GM12878 (cell line): ENCODE measurements at regions not wholly inside any gene's neighbourhood (a gene's known extent, or its start where the extent isn't known, plus 50 kb on each side); places are given as distances from the start of the nearest gene placed in this dataset.

Experiments used
- ATAC-seq: fragments of 200-7000 bp; cut with Tn5 transposase; 3 replicates; pipeline ENCODE4 v1.9.1; 2020; ENCODE audit warnings: mild to moderate bottlenecking, moderate library complexity
- BruUV-seq: library from RNA; stranded (reverse); fragments of 400-500 nt; replicated peaks from 2 replicates; lab custom pipeline; 2021; lab: Mats Ljungman, UMichigan
- CTCF ChIA-PET: fragments of 300-600 bp; sonication (Branson Sonifier 250); formaldehyde crosslinking; extraction: SDS; loops from one replicate; lab custom pipeline; 2021; ENCODE audit warnings: inconsistent platforms; lab: Yijun Ruan, JAX
- POLR2A ChIA-PET: fragments of 350-600 bp; formaldehyde crosslinking; extraction: SDS; loops from one replicate; lab custom pipeline; 2021; ENCODE audit warnings: inconsistent platforms; lab: Charles Lee
- RAD21 ChIA-PET: fragments of 300-600 bp; sonication (Branson Sonifier 250); formaldehyde crosslinking; loops from one replicate; lab custom pipeline; 2023; ENCODE audit warnings: antibody characterized with exemption; ENCODE audit not compliant: unreplicated experiment; lab: Charles Lee
- SMC1A ChIA-PET: fragments of 300-600 bp; sonication (Branson Sonifier 250); formaldehyde crosslinking; loops from one replicate; lab custom pipeline; 2023; ENCODE audit not compliant: unreplicated experiment, uncharacterized antibody; lab: Charles Lee
- DNase-seq: peaks from one replicate; pipeline ENCODE4 v3.0.0-alpha.2; 2011; ENCODE audit warnings: low read depth, low spot score
- FAIRE-seq: peaks from 3 replicates; lab custom pipeline; 2011; peaks lifted over from hg19 to GRCh38; lab: Jason Lieb, UNC
- H2AFZ ChIP-seq: 2 replicates; pipeline ENCODE4 v1.6.0; 2011; ENCODE audit warnings: low read depth, low read length, control low read depth; ENCODE audit not compliant: control insufficient read depth
- H3K27ac ChIP-seq: 2 replicates; pipeline ENCODE4 v1.5.1; 2011; ENCODE audit warnings: control low read depth; ENCODE audit not compliant: control insufficient read depth, insufficient read depth
- H3K27me3 ChIP-seq, 2 experiments: replicated peaks in 1 of 2; 2 replicates each; pipeline versions ENCODE4 v1.6.0 to v1.6.1; 2011; ENCODE audit warnings: low read length in 1 of 2; ENCODE audit not compliant: control insufficient read depth in 2 of 2, insufficient read depth in 2 of 2
- H3K36me3 ChIP-seq, 2 experiments: 2 replicates each; pipeline ENCODE4 v1.5.1; 2011; ENCODE audit warnings: low read length in 1 of 2; ENCODE audit not compliant: control insufficient read depth in 2 of 2, insufficient read depth in 2 of 2
- H3K4me1 ChIP-seq: 2 replicates; pipeline ENCODE4 v1.6.1; 2011; ENCODE audit warnings: mild to moderate bottlenecking, low read length, moderate library complexity, mixed read lengths; ENCODE audit not compliant: control insufficient read depth, insufficient read depth
- H3K4me2 ChIP-seq: 2 replicates; pipeline ENCODE4 v1.6.0; 2011; ENCODE audit warnings: control low read depth; ENCODE audit not compliant: control insufficient read depth, insufficient read depth
- H3K4me3 ChIP-seq: fragments of 200-600 bp; sonication (generic); 2 replicates; pipeline ENCODE4 v1.5.1; 2016
- H3K79me2 ChIP-seq: 2 replicates; pipeline ENCODE4 v1.6.0; 2011; ENCODE audit warnings: low read length; ENCODE audit not compliant: control insufficient read depth, insufficient read depth
- H3K9ac ChIP-seq: 2 replicates; pipeline ENCODE4 v1.8.0; 2011; ENCODE audit warnings: low read length, control low read depth, mixed read lengths; ENCODE audit not compliant: control insufficient read depth, insufficient read depth
- H3K9me3 ChIP-seq: replicated peaks from 3 replicates; pipeline ENCODE4 v1.5.1; 2011; ENCODE audit warnings: mild to moderate bottlenecking, low read length; ENCODE audit not compliant: control insufficient read depth, insufficient read depth
- H4K20me1 ChIP-seq: 2 replicates; pipeline ENCODE4 v1.6.0; 2011; ENCODE audit not compliant: control insufficient read depth, insufficient read depth
- NFYA ChIP-seq: IDR thresholded peaks from 2 replicates; pipeline ENCODE4 v1.6.1; 2011; ENCODE audit warnings: low read depth, mild to moderate bottlenecking, low read length, improper control_type of control experiment, borderline replicate concordance
- WGBS: methylation state at CpG from one replicate; pipeline ENCODE4 v1.1.6; 2016; ENCODE audit warnings: low lambda C conversion rate; ENCODE audit not compliant: insufficient replicate concordance, insufficient coverage; ENCODE audit errors: missing lambda C conversion rate; 5-methylcytosine and 5-hydroxymethylcytosine counted together
- in situ Hi-C: fragments of 300-500 bp; cut with MboI; formaldehyde crosslinking; loops from 9 replicates; pipeline ENCODE4 v1.14.3; 2018; ENCODE audit warnings: mixed read lengths
- intact Hi-C: fragments of 100-400 bp; cut with micrococcal nuclease; formaldehyde crosslinking; loops from one replicate; pipeline ENCODE4 v1.14.2; 2022; ENCODE audit not compliant: unreplicated experiment

- FAIRE-seq (no peak), ATAC-seq (no peak), DNase-seq (no peak)
- Histone ChIP-seq H3K9me3 (no peaks in the 10 kb centered on the region), H3K36me3 (no peaks in the 10 kb centered on the region), H3K79me2 (no peaks in the 10 kb centered on the region), H2AFZ (no peak overlapping the region), H3K27me3 (no peaks in the 10 kb centered on the region), H3K4me2 (no peak overlapping the region), H3K9ac (no peak overlapping the region), H3K4me3 (no peak overlapping the region), H3K27ac (no peak overlapping the region), H4K20me1 (no peaks in the 10 kb centered on the region), H3K4me1 (no peaks in the 10 kb centered on the region)
- ChIA-PET SMC1A (interaction anchor here (0.6 kb wide), 1 partner anchor 1579 kb away, joined by 3 read pairs; no protein-coding TSS in a partner anchor), POLR2A (no interaction called here), CTCF (interaction anchor here (0.7 kb wide), 1 partner anchor 1420 kb away, joined by 4 read pairs; no protein-coding TSS in a partner anchor), RAD21 (no interaction called here)
- intact Hi-C loops, result no loop called here
- no peak for TF ChIP-seq NFYA
- in situ Hi-C loops, result no loop called here
- BruUV-seq, result no TSS peak
- 0% methylated on average over 1 of the region's 1 CpG for WGBS
Measured at GRCh38 chr5:161988077-161988476, 79.5 kb upstream of the GABRG2 start.
